HG03097 (cell line): ENCODE measurements at regions not wholly inside any gene's neighbourhood (a gene's known extent, or its start where the extent isn't known, plus 50 kb on each side); places are given as distances from the start of the nearest gene placed in this dataset.

Experiments used
- ATAC-seq: cut with Tn5 transposase; IDR thresholded peaks from one replicate; pipeline ENCODE4 v1.9.1; 2021; ENCODE audit not compliant: unreplicated experiment, low FRiP score

GRCh38 chr5:8376478-8376877 lies 507.5 kb downstream of the MTRR start:
- no peak for ATAC-seq

GRCh38 chr5:8381972-8382371 lies 513.0 kb downstream of the MTRR start:
- ATAC-seq: no peak

DNA sequence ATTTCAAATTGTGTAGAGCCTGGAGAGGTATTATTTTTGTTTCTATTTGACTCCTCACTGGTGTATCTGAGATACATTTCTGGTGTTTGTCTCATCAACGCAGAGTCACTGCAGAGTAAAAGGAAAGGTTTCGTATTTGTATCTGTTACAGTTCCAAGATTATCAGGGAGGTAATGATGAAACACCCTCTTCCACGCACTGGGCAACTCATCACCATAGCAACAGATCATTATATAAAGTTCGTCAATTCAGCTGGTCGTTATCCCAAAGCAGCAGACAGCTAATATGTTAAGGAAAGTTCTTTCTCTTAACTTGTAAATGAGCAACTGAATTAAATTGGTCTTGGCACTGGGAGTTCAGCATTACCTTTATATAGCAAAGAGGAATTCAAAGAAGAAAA lies 513.5 kb downstream of the MTRR start:
- no peak for ATAC-seq

DNA sequence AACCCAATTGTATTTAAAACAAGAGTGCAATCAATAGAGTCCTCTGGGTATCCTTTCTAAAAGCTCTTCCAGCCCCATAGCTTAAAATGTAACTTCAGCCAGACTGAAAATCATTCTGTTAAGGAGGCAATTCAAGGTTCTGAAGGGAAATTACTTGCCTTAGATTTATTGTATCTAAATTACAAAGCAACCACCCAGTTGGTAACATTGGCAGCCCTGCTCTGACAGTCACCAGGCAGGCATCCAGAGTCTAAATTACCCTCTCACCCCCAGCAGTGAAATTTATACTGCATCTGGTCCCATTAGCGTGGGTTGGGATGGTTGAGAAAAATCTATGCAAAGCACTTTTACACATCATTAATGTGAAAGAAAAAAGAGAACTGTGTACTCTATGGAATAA lies 514.7 kb downstream of the MTRR start:
- ATAC-seq: no peak

DNA sequence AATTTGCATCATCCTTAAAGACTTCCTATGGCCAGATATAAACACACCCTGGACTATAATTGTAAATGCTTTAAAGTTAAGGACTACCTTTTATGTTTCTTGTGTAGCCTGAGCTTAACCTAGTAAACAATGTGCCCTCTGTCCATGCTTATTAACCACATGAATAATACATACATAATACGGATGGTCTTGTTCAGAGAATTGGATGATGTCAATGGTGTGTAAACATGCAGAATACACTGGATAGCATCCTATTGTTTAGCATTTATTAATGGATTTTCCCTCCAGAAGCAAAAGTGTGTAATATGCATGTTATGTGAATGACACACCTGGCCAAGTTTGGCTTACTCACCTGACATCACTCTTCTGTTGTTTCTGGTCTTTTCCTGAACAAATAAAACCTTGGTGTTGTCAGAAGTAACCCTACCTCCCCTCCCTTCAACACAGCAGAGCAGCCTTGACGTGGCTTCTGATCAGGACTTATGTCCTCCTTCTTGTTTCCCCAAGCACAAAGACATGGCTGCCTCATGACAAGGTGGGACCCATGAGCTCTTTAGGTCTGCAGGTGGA lies 517.9 kb downstream of the MTRR start:
- no peak for ATAC-seq

- ATAC-seq: no peak
Measured at GRCh38 chr5:8391911-8392310, 523.0 kb downstream of the MTRR start.

DNA sequence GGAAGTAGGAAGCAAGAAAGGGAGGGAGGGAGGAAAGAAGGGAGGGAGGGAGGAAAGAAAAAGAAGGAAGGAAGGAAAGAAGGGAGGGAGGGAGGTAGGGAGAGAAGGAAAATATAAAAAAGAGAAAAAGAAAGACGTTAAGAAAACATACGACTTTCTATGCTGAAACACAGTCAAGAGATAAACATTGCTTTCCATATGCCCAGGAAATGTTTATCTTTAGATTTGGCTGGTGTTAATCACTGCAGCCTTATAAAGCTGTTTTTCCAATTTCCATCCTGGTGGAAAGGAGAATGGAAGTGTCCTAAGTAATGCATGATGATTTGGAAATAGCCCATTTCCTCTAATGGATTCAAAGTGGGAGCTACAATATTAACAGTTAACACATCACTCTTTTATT lies 524.3 kb downstream of the MTRR start:
- ATAC-seq: no peak

DNA sequence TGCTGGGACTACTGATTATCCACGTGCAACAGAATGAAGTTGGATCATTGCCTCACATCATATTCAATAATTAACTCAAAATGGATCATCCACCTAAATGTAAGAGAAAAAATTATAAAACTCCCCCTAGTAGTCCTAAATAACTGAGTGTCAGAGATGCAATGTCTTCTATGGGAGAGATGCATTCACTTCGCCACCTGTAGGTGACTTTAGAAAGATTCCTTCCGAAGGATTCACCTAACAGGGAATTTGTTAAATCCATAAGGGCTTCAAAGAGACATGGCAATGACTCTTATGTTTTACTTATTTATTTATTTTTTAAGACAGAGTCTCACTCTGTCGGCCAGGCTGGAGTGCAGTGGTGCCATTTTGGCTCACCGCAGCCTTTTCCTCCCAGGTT lies 526.0 kb downstream of the MTRR start:
- ATAC-seq: no peak

- no peak for ATAC-seq
Measured at GRCh38 chr5:8396246-8396645, 527.3 kb downstream of the MTRR start.

DNA sequence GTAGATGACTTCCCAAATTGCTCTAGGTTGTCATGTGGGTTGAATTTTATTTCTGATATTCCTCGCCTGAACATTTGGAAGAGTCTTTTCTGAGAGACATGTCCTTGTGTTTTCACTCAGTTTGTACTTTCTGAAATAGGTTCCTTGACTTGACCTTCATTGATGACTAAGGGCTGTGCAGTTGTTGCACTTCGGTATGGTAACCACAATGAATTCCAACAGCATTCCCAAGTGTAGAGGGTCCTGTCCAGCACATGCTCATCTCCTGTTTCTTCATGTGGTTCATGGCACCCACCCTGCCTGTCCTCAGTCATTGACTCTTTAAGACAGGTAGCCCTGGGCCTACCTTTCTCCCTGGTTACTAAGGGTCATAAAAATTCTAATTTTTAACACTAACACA lies 527.8 kb downstream of the MTRR start:
- no peak for ATAC-seq

GRCh38 chr5:8399471-8399870 lies 530.5 kb downstream of the MTRR start:
- ATAC-seq: no peak

- no peak for ATAC-seq
Measured at GRCh38 chr5:8408258-8408657, 539.3 kb downstream of the MTRR start.

DNA sequence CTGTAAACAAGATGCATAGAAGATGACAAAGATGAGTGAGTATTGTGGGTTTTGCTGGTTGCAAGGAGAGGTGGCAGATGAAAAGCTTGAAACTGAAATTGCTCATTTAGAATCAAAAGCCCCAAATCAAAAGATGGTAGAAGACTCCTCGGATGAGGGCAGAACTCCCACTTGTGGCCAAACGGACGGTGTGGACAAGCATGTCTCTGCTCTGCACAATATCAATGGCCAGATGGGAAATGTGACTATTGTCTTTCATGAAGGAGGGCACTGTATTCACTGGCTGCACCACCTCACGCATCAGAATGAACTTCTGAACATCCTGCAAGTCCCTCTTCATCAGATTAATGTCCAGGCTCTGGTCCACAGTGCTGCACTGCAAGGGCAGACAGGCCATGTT lies 541.7 kb downstream of the MTRR start:
- no peak for ATAC-seq

GRCh38 chr5:8413975-8414374 lies 545.0 kb downstream of the MTRR start:
- ATAC-seq: no peak

GRCh38 chr5:8417316-8418048 lies 548.5 kb downstream of the MTRR start:
- no peak for ATAC-seq

- no peak for ATAC-seq
Measured at GRCh38 chr5:8418049-8418426, 549.1 kb downstream of the MTRR start.

DNA sequence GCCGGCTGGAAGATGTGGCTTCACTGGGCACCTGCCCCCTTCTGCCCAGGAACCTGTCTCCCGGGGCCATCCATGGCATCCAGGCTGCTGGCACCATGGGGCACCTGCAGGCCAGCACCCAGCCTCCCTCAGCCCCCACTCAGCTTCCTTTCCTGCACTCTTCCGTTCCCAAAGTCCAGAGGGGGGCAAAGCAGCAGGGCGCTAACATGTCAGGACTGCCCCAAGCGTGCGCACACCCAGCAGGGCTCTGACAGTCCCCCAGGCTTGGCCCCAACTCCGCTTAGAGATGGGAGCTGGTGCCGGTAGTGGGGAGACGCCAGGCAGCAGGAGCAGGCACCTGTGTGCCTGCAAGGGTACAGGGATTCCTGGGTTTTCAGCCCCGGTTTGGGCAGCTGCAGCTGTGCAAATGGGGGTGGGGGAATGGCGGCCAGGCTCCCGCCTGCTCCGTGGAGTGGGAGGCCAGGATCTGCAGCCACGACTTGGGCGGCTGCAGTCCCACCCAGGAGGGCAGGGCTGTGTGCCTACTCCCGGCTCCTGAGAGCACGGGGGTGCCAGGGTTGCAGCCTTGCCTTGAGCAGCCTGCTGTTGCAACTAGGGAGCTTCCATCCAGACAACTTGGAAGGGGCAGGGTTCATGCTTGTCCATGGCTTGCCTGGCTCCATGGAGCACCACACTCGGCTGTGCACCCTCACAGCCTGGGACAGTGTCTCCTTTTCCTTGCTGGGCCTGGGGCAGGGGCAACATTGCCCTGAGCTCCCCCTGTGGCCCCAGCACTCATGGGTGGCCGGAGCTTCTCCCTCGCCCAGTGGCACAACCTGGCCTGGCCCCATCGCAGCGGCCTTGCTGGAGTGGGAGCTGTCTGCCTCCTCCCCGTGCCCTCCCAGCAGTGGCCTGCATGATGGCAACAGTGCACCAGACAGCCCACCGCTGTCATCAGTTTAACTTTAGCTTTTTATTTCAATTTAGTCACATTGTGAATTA lies 561.1 kb downstream of the MTRR start:
- ATAC-seq: no peak

DNA sequence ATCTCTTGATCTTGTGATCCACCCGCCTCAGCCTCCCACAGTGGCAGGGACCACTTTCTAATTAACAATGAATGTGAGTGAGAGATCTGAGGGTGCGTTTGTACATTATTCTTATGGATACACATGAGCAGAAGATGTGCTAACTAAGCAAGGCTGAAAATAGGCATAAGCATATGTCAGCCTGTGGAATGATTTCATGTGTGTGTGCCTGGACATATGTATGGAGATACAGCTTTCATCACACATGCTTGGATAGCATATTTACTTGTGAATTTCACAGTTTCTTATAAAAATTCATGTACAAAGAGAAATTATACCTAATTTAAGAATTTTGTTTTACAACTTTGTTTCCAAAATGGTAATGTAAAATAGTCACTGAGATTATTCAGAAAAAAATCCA lies 565.6 kb downstream of the MTRR start:
- no peak for ATAC-seq

DNA sequence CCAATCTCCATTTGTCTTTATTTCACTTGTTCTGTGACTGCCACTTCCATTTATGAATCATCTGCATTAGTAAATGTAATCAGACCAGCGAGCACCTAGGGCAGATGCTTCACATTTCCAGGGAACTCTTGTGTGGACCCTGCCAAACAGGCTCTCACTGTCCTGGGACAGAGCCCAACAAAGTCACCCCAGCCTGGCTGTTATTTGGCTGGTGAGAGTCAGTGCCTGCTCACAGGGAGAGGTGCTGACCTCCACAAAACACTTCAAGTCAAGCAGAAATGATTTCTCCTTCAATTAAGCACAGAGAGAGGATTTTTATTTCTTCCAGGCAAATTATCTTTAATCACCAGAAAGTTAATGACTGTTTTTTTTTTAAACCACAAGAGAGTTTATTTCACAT lies 568.0 kb downstream of the MTRR start:
- ATAC-seq: no peak

GRCh38 chr5:8445139-8445538 lies 576.2 kb downstream of the MTRR start:
- no peak for ATAC-seq

- no peak for ATAC-seq
Measured at GRCh38 chr5:8446179-8446578, 577.2 kb downstream of the MTRR start.

DNA sequence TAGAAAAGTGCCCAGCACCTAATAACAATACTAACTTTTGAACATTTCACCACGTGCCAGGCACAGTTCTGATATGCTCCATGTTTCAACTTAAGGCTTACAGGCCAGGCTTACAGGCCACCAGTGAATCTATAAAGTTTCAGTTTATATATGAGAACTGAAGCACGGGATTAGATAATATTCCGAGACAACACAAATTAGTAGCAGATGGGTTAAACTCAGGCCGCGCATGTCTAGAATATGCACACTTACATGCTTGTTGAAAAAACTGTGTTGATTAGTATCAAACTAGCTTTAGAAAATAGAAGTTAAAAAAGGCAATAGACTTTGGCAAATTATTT lies 587.9 kb downstream of the MTRR start:
- ATAC-seq: no peak
